Adipocyte (in vitro differentiated cells): ENCODE measurements at regions not wholly inside any gene's neighbourhood (a gene's known extent, or its start where the extent isn't known, plus 50 kb on each side); places are given as distances from the start of the nearest gene placed in this dataset.

Source experiments
- DNase-seq: peaks from one replicate; pipeline ENCODE4 v3.0.0-alpha.2; 2015; ENCODE audit warnings: low read depth
- H3K27me3 ChIP-seq: replicated peaks from 2 replicates; pipeline ENCODE4 v1.7.0; 2013; ENCODE audit warnings: mild to moderate bottlenecking, low read length, moderate library complexity; ENCODE audit not compliant: control insufficient read depth, insufficient read depth
- H3K36me3 ChIP-seq: 2 replicates; pipeline ENCODE4 v1.7.0; 2013; ENCODE audit warnings: low read length, mild to moderate bottlenecking, moderate library complexity; ENCODE audit not compliant: control insufficient read depth, insufficient read depth, severe bottlenecking
- H3K4me1 ChIP-seq: 2 replicates; pipeline ENCODE4 v1.7.0; 2013; ENCODE audit warnings: mild to moderate bottlenecking, low read length, moderate library complexity; ENCODE audit not compliant: control insufficient read depth, insufficient read depth
- H3K4me3 ChIP-seq: 2 replicates; pipeline ENCODE4 v1.7.0; 2013; ENCODE audit warnings: mild to moderate bottlenecking, low read length, moderate library complexity
- H3K9ac ChIP-seq: 2 replicates; pipeline ENCODE4 v1.7.0; 2013; ENCODE audit warnings: mild to moderate bottlenecking, low read length, moderate library complexity
- H3K9me3 ChIP-seq: 2 replicates; pipeline ENCODE4 v1.7.0; 2013; ENCODE audit warnings: mild to moderate bottlenecking, low read length, moderate library complexity; ENCODE audit not compliant: control insufficient read depth

- Histone ChIP-seq H3K36me3 (no peaks in the 10 kb centered on the region), H3K4me3 (no peak overlapping the region), H3K27me3 (no peaks in the 10 kb centered on the region), H3K9ac (peak overlapping the region; percentile 27), H3K4me1 (peaks cover 28% of the 10 kb centered on the region), H3K9me3 (no peaks in the 10 kb centered on the region)
- peak; percentile 27 for DNase-seq
Measured at GRCh38 chr1:170461762-170462384, 70.1 kb upstream of the GORAB start.

GRCh38 chr1:170470121-170470520 lies 61.8 kb upstream of the GORAB start:
- Histone ChIP-seq H3K4me1 (peaks cover 4% of the 10 kb centered on the region), H3K9me3 (no peaks in the 10 kb centered on the region), H3K36me3 (no peaks in the 10 kb centered on the region), H3K9ac (no peak overlapping the region), H3K4me3 (no peak overlapping the region), H3K27me3 (no peaks in the 10 kb centered on the region)
- no peak for DNase-seq

GRCh38 chr1:170471398-170472053 lies 60.4 kb upstream of the GORAB start:
- H3K4me1 ChIP-seq, result peaks cover 4% of the 10 kb centered on the region
- H3K9me3 ChIP-seq, result no peaks in the 10 kb centered on the region
- peak; percentile 47 for DNase-seq
- H3K4me3 ChIP-seq, result peak overlapping the region; percentile 19
- no peaks in the 10 kb centered on the region for H3K36me3 ChIP-seq
- no peak overlapping the region for H3K9ac ChIP-seq
- no peaks in the 10 kb centered on the region for H3K27me3 ChIP-seq

- Histone ChIP-seq H3K36me3 (no peaks in the 10 kb centered on the region), H3K4me1 (peaks cover 11% of the 10 kb centered on the region)
Measured at GRCh38 chr1:170481000-170481399, 51.0 kb upstream of the GORAB start.

More at GRCh38 chr1:170481000-170481399, 51.0 kb upstream of the GORAB start:
- no peaks in the 10 kb centered on the region for H3K27me3 ChIP-seq
- H3K4me3 ChIP-seq, result no peak overlapping the region
- no peak for DNase-seq
- no peak overlapping the region for H3K9ac ChIP-seq
- no peaks in the 10 kb centered on the region for H3K9me3 ChIP-seq
